ENCODE measurements at regions not wholly inside any gene's neighbourhood (a gene's known extent, or its start where the extent isn't known, plus 50 kb on each side); places are given as distances from the start of the nearest gene placed in this dataset.

- TF ChIP-seq REST (IDR thresholded peaks at IDR 0.05) (no peak), FOXA1 (IDR thresholded peaks at IDR 0.05) (no peak), TAF1 (conservative IDR thresholded peaks at IDR 0.05) (no peak), RXRA (IDR thresholded peaks at IDR 0.05) (no peak), SP1 (IDR thresholded peaks at IDR 0.05) (no peak), FOXA2 (IDR thresholded peaks at IDR 0.05) (no peak), YY1 (IDR thresholded peaks at IDR 0.05) (no peak)
Observed at GRCh38 chr15:47598996-47599395, 118.3 kb upstream of the SEMA6D start (continued).

GRCh38 chr15:47599806-47600205 lies 117.5 kb upstream of the SEMA6D start:
- WGBS = 78% methylated on average over 2 of the region's 2 CpGs

More at GRCh38 chr15:47599806-47600205, 117.5 kb upstream of the SEMA6D start:
- H3K27ac ChIP-seq (ENCODE audit: low read depth in 1 of 2, low read length in 2 of 2) = no peak overlapping the region
- H3K4me3 ChIP-seq (ENCODE audit: low read depth in 1 of 3, low read length in 3 of 3) = no peak overlapping the region
- no peaks in the 10 kb centered on the region for H3K36me3 ChIP-seq (ENCODE audit: control insufficient read depth in 4 of 4, insufficient read depth in 3 of 4, low read depth in 1 of 4, low read length in 3 of 4)
- no peaks in the 10 kb centered on the region for H3K27me3 ChIP-seq (ENCODE audit: control insufficient read depth in 4 of 4, insufficient read depth in 4 of 4, low read length in 3 of 4)
- no peak overlapping the region for H3K9ac ChIP-seq (ENCODE audit: low read depth in 1 of 2, low read length in 2 of 2)
- no peaks in the 10 kb centered on the region for H3K4me1 ChIP-seq (ENCODE audit: control insufficient read depth in 4 of 4, insufficient read depth in 4 of 4, low read length in 3 of 4)
- no peak for TF ChIP-seq FOXA1 (IDR thresholded peaks at IDR 0.05)
- TF ChIP-seq JUND (IDR thresholded peaks at IDR 0.05) = no peak
- TF ChIP-seq GABPA (IDR thresholded peaks at IDR 0.05 in 1 of 2, conservative IDR thresholded peaks at IDR 0.05 in 1 of 2) = no peak
- TF ChIP-seq EGR1 (IDR thresholded peaks at IDR 0.05; ENCODE audit: low read depth in 2 of 2) = no peak
- TF ChIP-seq YY1 (IDR thresholded peaks at IDR 0.05) = no peak
- TF ChIP-seq NR2F2 (IDR thresholded peaks at IDR 0.05) = no peak
- no peak for TF ChIP-seq SP1 (IDR thresholded peaks at IDR 0.05)
- TF ChIP-seq MAX (IDR thresholded peaks at IDR 0.05) = no peak
- no peak for TF ChIP-seq CTCF (IDR thresholded peaks at IDR 0.05; ENCODE audit: low read depth, low read length, missing input control)
- no peak for TF ChIP-seq ZBTB33 (IDR thresholded peaks at IDR 0.05)
- no peak for TF ChIP-seq REST (IDR thresholded peaks at IDR 0.05)
- DNase-seq (ENCODE audit: low spot score) = no peak
- peaks cover 0 to 3% (median 0%) of the 10 kb centered on the region in 4 donors for H3K9me3 ChIP-seq (ENCODE audit: control insufficient read depth in 4 of 4, low read length in 3 of 4)
